Peyer's patch (tissue), 4 donors: ENCODE measurements at regions not wholly inside any gene's neighbourhood (a gene's known extent, or its start where the extent isn't known, plus 50 kb on each side); places are given as distances from the start of the nearest gene placed in this dataset.

Experiments used
- POLR2A ChIP-seq, 2 donors: fragments of 450-650 bp; IDR thresholded peaks; one replicate each; pipeline ENCODE4 v1.5.1; 2017; ENCODE audit warnings: antibody characterized with exemption in 2 of 2, mild to moderate bottlenecking in 2 of 2, moderate library complexity in 2 of 2
- TF ChIP-seq, protein P1 (sequence below), 6 experiments: fragments of 450-650 bp in 4 of 6; fragments of 200-600 bp in 2 of 6; sonication (generic) in 1 of 6; IDR thresholded peaks; one replicate each; pipeline ENCODE4 v1.5.1; 2017 to 2019; ENCODE audit warnings: antibody characterized with exemption in 6 of 6, mild to moderate bottlenecking in 3 of 6, moderate library complexity in 1 of 6

DNA sequence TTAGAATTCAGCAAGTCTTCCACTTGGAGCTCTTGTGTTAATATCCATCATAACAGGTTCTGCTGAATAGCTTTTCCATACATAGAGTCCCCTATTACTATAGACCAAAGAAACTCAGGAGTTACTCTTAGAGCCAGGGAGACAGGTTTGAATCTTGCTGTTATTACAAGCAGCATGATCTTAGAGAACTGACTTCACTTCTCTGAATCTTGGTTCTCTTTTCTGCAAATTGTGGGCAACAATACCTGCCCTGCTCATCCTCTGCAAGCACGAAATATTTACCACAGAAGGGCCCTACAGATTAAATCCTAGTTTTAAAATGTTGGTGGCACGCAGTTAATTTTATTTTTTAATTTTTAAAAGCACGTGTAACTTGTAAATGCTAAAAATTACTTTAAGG lies 111.7 kb downstream of the TLR4 start:
- TF ChIP-seq, protein P1, sequence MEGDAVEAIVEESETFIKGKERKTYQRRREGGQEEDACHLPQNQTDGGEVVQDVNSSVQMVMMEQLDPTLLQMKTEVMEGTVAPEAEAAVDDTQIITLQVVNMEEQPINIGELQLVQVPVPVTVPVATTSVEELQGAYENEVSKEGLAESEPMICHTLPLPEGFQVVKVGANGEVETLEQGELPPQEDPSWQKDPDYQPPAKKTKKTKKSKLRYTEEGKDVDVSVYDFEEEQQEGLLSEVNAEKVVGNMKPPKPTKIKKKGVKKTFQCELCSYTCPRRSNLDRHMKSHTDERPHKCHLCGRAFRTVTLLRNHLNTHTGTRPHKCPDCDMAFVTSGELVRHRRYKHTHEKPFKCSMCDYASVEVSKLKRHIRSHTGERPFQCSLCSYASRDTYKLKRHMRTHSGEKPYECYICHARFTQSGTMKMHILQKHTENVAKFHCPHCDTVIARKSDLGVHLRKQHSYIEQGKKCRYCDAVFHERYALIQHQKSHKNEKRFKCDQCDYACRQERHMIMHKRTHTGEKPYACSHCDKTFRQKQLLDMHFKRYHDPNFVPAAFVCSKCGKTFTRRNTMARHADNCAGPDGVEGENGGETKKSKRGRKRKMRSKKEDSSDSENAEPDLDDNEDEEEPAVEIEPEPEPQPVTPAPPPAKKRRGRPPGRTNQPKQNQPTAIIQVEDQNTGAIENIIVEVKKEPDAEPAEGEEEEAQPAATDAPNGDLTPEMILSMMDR (IDR thresholded peaks at IDR 0.05): no peak
- no peak for TF ChIP-seq POLR2A (IDR thresholded peaks at IDR 0.05)
